ENCODE measurements at regions not wholly inside any gene's neighbourhood (a gene's known extent, or its start where the extent isn't known, plus 50 kb on each side); places are given as distances from the start of the nearest gene placed in this dataset.
"Not testable (repeated sequence)": the region's sequence is repeated elsewhere in the genome, so short reads cannot be mapped to it uniquely, and the experiment has no call there.

DNA sequence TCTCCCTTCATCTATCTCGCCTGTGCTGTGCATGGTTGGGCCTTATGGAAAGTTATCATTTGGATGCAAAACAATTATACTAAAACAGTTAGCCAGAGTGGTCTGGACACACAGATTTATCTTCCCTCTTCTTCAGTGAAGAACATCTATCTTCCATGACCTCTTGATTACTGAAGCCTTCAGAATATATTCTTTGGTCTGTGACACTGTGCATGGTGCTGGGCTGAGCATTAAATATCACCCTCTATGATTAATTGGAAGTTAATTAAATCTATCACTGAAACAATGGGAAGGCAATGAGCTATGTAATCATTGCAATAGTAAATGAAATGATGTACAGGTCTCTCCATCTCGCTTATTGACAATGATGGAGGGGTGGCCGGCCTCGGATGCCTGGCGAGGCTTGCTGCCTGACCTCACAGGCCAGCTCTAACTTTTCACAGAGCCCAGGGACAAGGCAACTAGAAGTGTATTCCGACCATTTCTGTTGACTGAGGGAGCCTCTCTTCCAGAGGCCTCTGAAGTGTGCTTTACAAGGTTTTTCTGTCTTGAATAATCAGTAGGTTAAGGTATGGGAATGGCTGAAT is 186.6 kb downstream of the NKX6-1 start:
- no peak for DNase-seq (ENCODE audit: low read depth)
- TF ChIP-seq, protein P1, sequence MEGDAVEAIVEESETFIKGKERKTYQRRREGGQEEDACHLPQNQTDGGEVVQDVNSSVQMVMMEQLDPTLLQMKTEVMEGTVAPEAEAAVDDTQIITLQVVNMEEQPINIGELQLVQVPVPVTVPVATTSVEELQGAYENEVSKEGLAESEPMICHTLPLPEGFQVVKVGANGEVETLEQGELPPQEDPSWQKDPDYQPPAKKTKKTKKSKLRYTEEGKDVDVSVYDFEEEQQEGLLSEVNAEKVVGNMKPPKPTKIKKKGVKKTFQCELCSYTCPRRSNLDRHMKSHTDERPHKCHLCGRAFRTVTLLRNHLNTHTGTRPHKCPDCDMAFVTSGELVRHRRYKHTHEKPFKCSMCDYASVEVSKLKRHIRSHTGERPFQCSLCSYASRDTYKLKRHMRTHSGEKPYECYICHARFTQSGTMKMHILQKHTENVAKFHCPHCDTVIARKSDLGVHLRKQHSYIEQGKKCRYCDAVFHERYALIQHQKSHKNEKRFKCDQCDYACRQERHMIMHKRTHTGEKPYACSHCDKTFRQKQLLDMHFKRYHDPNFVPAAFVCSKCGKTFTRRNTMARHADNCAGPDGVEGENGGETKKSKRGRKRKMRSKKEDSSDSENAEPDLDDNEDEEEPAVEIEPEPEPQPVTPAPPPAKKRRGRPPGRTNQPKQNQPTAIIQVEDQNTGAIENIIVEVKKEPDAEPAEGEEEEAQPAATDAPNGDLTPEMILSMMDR (IDR thresholded peaks at IDR 0.05; ENCODE audit: control insufficient read depth, insufficient read depth, low read depth, low read length, missing control alignments), result no peak

DNA sequence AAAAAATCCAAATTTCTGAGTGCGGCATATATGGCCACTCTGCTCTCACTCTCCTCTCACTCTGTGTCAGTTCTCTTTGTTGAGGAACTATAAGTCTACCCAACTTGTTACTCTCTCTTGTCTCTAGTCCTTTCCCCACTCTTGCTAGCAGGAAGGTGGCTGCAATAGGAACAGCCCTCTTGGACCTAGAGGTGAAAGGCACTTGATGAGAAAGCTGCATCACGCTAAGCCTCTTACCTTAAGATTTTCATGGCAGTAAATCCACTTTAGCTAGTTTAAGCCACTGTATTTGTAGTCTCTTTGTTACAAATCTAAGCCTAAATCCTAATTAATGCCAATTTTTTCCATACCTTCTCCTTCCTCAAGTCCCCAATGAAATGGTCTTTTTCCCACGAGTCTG is 189.9 kb downstream of the NKX6-1 start:
- TF ChIP-seq, protein P1 (IDR thresholded peaks at IDR 0.05; ENCODE audit: control insufficient read depth, insufficient read depth, low read depth, low read length, missing control alignments), result no peak
- no peak overlapping the region for H3K4me3 ChIP-seq (ENCODE audit: control insufficient read depth, low read depth, low read length)
- DNase-seq (ENCODE audit: low read depth), result no peak

More for the DNA sequence above, 186.6 kb downstream of the NKX6-1 start:
- H3K4me3 ChIP-seq (ENCODE audit: control insufficient read depth, low read depth, low read length), result no peak overlapping the region

DNA sequence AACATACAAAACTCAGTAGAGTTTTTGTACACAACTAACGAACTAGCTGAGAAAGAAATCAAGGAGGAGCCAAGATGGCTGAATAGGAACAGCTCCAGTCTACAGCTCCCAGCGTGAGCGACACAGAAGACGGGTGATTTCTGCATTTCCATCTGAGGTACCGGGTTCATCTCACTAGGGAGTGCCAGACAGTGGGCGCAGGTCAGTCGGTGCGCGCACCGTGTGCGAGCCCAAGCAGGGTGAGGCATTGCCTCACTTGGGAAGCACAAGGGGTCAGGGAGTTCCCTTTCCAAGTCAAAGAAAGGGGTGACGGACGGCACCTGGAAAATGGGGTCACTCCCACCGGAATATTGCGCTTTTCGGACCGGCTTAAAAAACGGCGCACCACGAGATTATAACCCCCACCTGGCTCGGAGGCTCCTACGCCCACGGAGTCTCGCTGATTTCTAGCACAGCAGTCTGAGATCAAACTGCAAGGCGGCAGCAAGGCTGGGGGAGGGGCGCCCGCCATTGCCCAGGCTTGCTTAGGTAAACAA is 200.3 kb downstream of the NKX6-1 start:
- DNase-seq (ENCODE audit: low read depth); H3K4me3 ChIP-seq (ENCODE audit: control insufficient read depth, low read depth, low read length): not testable (repeated sequence)

DNA sequence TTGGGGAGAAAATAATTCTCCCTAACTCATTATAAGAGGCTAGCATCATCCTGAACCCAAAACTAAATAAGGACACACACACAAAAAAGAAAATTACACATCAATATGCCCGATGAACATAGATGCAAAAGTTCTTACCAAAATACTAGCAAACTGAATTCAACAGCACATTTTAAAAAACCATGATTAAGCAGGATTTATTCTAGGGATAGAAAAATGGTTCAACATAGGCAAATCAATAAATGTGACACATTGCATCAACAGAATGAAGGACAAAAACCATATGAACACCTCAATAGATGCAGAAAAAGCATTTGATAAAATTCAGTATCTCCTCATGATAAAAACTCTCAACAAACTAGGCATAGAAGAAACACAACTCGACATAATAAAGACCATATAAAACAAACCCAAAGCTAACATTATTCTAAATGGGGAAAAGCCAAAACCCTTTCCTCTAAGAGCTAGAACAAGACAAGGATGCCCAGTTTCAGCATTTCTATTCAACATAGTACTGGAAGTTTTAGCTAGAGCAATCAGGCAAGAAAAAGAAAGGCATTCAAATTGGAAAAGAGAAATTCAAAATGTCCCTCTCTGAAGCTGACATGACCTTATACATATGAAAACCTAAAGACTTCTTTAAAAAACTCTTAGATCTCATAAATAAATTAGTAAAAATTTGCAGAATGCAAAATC is 200.9 kb downstream of the NKX6-1 start:
- no peak overlapping the region for H3K4me3 ChIP-seq (ENCODE audit: control insufficient read depth, low read depth, low read length)
- DNase-seq (ENCODE audit: low read depth), result no peak
- TF ChIP-seq, protein P1 (IDR thresholded peaks at IDR 0.05; ENCODE audit: control insufficient read depth, insufficient read depth, low read depth, low read length, missing control alignments), result no peak

DNA sequence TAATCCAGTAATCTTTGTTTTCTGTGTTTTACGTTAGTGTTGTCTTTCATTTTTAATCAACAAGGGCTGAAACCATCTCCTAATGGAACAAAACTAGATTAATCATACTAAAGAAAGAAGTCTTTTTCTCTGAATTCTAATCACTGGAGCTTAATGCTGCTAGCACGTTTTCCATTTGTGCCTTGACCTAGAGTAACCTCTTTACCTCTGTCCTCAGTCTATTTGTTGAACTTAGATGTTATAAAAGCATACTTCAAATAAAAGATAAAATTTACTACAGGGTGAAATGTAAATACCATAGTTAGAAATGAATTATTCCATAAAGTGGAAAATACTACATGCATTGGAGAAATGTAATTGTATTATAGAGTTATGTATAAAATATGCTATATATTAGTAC is 207.1 kb downstream of the NKX6-1 start:
- TF ChIP-seq, protein P1 (IDR thresholded peaks at IDR 0.05; ENCODE audit: control insufficient read depth, insufficient read depth, low read depth, low read length, missing control alignments), result no peak
- no peak overlapping the region for H3K4me3 ChIP-seq (ENCODE audit: control insufficient read depth, low read depth, low read length)
- DNase-seq (ENCODE audit: low read depth), result no peak

DNA sequence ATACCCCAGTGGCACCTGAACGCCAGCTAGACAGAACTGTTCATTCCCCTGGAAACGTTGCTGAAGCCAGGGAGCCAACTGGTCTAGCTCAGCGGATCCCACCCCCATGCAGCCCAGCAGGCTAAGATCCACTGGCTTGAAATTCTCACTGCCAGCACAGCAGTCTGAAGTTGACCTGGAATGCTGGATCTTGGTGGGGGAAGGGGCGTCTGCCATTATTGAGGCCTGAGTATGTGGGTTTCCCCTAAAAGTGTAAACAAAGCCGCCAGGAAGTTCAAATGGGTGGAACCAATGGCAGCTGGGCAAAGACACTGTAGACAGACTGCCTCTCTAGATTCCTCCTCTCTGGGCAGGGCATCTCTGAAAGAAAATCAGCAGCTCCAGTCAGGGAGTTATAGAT is 213.0 kb downstream of the NKX6-1 start:
- no peak for DNase-seq (ENCODE audit: low read depth)
- TF ChIP-seq, protein P1 (IDR thresholded peaks at IDR 0.05; ENCODE audit: control insufficient read depth, insufficient read depth, low read depth, low read length, missing control alignments), result no peak
- H3K4me3 ChIP-seq (ENCODE audit: control insufficient read depth, low read depth, low read length), result no peak overlapping the region

DNA sequence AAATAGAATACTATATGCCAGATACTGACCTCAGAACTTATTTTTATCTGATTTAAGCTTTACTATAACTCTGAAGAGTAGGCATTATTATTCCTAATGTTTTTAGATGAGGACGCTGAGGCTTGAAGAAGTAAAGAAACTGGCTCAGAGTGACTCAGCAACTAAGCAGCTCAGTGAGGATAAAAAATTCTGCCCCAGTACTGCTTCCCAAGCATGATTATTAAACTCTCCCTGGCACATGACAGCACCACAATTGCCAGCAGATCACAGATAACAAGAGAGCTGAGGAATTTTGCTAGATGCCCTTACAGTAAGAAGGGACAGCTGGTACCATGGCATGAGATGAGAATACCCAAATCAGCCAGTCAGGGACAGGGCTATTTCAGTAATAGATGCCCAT is 219.4 kb downstream of the NKX6-1 start:
- TF ChIP-seq, protein P1 (IDR thresholded peaks at IDR 0.05; ENCODE audit: control insufficient read depth, insufficient read depth, low read depth, low read length, missing control alignments), result no peak
- no peak overlapping the region for H3K4me3 ChIP-seq (ENCODE audit: control insufficient read depth, low read depth, low read length)
- DNase-seq (ENCODE audit: low read depth), result no peak

Measured in AG09309 (cell line).